Stomach (tissue), 8 donors: ENCODE measurements at regions not wholly inside any gene's neighbourhood (a gene's known extent, or its start where the extent isn't known, plus 50 kb on each side); places are given as distances from the start of the nearest gene placed in this dataset.

Experiments
- DNase-seq, 2 donors: peaks; one replicate each; pipeline versions ENCODE4 v3.0.0 to v3.0.0-alpha.2; 2013 to 2019
- H3K27ac ChIP-seq, 5 donors: fragments of 200-600 bp in 4 of 5; sonication (generic) in 4 of 5; one replicate each; pipeline ENCODE4 v1.5.1; 2013 to 2019; ENCODE audit warnings: mild to moderate bottlenecking in 1 of 5, moderate library complexity in 1 of 5
- H3K27me3 ChIP-seq, 3 donors: fragments of 200-600 bp; sonication (generic); one replicate each; pipeline ENCODE4 v1.5.1; 2017 to 2019; ENCODE audit warnings: mixed run types in 1 of 3
- H3K36me3 ChIP-seq, 4 donors: fragments of 200-600 bp; sonication (generic); 1 replicate in 3 of 4; 2 replicates in 1 of 4; pipeline ENCODE4 v1.5.1; 2016 to 2019
- H3K4me1 ChIP-seq, 4 donors: fragments of 200-600 bp; sonication (generic); one replicate each; pipeline ENCODE4 v1.5.1; 2016 to 2019
- H3K4me3 ChIP-seq, 4 donors: fragments of 200-600 bp; sonication (generic) in 3 of 4; one replicate each; pipeline ENCODE4 v1.5.1; 2016 to 2019; ENCODE audit warnings: mild to moderate bottlenecking in 1 of 4
- H3K9me3 ChIP-seq, 4 donors: fragments of 200-600 bp; sonication (generic); one replicate each; pipeline ENCODE4 v1.5.1; 2016 to 2019
- CTCF ChIP-seq, 7 experiments: fragments of 450-650 bp in 4 of 7; fragments of 200-600 bp in 3 of 7; sonication (generic) in 3 of 7; IDR thresholded peaks; one replicate each; pipeline ENCODE4 v1.5.1; 2016 to 2019; ENCODE audit warnings: antibody characterized with exemption in 7 of 7, control low read depth in 2 of 7, mild to moderate bottlenecking in 1 of 7
- EP300 ChIP-seq: sonication (generic); formaldehyde crosslinking; IDR thresholded peaks from one replicate; pipeline ENCODE4 v1.6.1; 2017; ENCODE audit warnings: antibody characterized with exemption
- POLR2A ChIP-seq, 4 donors: fragments of 450-650 bp; IDR thresholded peaks; one replicate each; pipeline ENCODE4 v1.6.1; 2016; ENCODE audit warnings: antibody characterized with exemption in 4 of 4, control low read depth in 2 of 4, mild to moderate bottlenecking in 1 of 4, moderate library complexity in 1 of 4
- POLR2AphosphoS5 ChIP-seq, 3 donors: sonication (generic); formaldehyde crosslinking; IDR thresholded peaks; one replicate each; pipeline ENCODE4 v1.6.1; 2016; ENCODE audit warnings: antibody characterized with exemption in 3 of 3
- WGBS, 5 donors: extraction: QIAGEN DNeasy Blood & Tissue Kit in 3 of 5; methylation state at CpG; one replicate each; pipeline versions ENCODE4 v1.1.5 to v1.1.7; 2013 to 2018; 5-methylcytosine and 5-hydroxymethylcytosine counted together
- intact Hi-C: fragments of 100-400 bp; cut with DNase I; formaldehyde crosslinking; loops from one replicate; pipeline ENCODE4 v1.15.1; 2023; ENCODE audit warnings: low total_unique reads
- donor health status: healthy with polysubstance abuse.
- donor health status: Bipolar disorder and iron deficiency.
- donor health status: healthy.

GRCh38 chr3:176395240-176395639 is 802.0 kb downstream of the TBL1XR1 start:
- WGBS, 5 donors = 88 to 94% (median 92%) methylated on average over 2 of the region's 2 CpGs
- TF ChIP-seq CTCF (IDR thresholded peaks at IDR 0.05) = no peak
- no peak for TF ChIP-seq POLR2A (IDR thresholded peaks at IDR 0.05)
- no peak for TF ChIP-seq POLR2AphosphoS5 (IDR thresholded peaks at IDR 0.05)
- no peak for TF ChIP-seq EP300
- no peak for DNase-seq

GRCh38 chr3:176378789-176379188 is 818.5 kb downstream of the TBL1XR1 start:
- WGBS, 5 donors = 34 to 48% (median 44%) methylated on average over 2 of the region's 2 CpGs
- intact Hi-C loops = no loop called here

More at GRCh38 chr3:176395240-176395639, 802.0 kb downstream of the TBL1XR1 start:
- Histone ChIP-seq H3K4me3 (no peak overlapping the region), H3K27ac (no peak overlapping the region), H3K9me3 (peaks cover 0 to 18% (median 7%) of the 10 kb centered on the region in 4 donors), H3K36me3 (no peaks in the 10 kb centered on the region), H3K27me3 (no peaks in the 10 kb centered on the region), H3K4me1 (no peaks in the 10 kb centered on the region)
- intact Hi-C loops = no loop called here

GRCh38 chr3:176376531-176376930 is 820.8 kb downstream of the TBL1XR1 start:
- TF ChIP-seq CTCF (IDR thresholded peaks at IDR 0.05) (no peak), POLR2A (IDR thresholded peaks at IDR 0.05) (no peak), POLR2AphosphoS5 (IDR thresholded peaks at IDR 0.05) (no peak)
- Histone ChIP-seq H3K27ac (no peak overlapping the region), H3K4me1 (peaks cover 0 to 4% (median 0%) of the 10 kb centered on the region in 4 donors), H3K9me3 (no peaks in the 10 kb centered on the region), H3K27me3 (no peaks in the 10 kb centered on the region), H3K36me3 (no peaks in the 10 kb centered on the region), H3K4me3 (no peak overlapping the region)
- intact Hi-C loops = no loop called here
- no peak for DNase-seq

More at GRCh38 chr3:176378789-176379188, 818.5 kb downstream of the TBL1XR1 start:
- no peak overlapping the region for H3K4me3 ChIP-seq
- TF ChIP-seq CTCF (IDR thresholded peaks at IDR 0.05) (no peak), POLR2A (IDR thresholded peaks at IDR 0.05) (no peak), EP300 (no peak), POLR2AphosphoS5 (IDR thresholded peaks at IDR 0.05) (no peak)
- no peak for DNase-seq
- H3K27ac ChIP-seq = no peak overlapping the region
- H3K4me1 ChIP-seq = peaks cover 0 to 4% (median 0%) of the 10 kb centered on the region in 4 donors
- no peaks in the 10 kb centered on the region for H3K27me3 ChIP-seq
- H3K9me3 ChIP-seq = no peaks in the 10 kb centered on the region
- H3K36me3 ChIP-seq = no peaks in the 10 kb centered on the region

GRCh38 chr3:176375519-176375918 is 821.8 kb downstream of the TBL1XR1 start:
- peaks cover 0 to 4% (median 0%) of the 10 kb centered on the region in 4 donors for H3K4me1 ChIP-seq
- 81 to 95% (median 89%) methylated on average over 1 of the region's 1 CpG for WGBS, 5 donors
- intact Hi-C loops = no loop called here

More at GRCh38 chr3:176375519-176375918, 821.8 kb downstream of the TBL1XR1 start:
- no peak overlapping the region for H3K4me3 ChIP-seq
- no peak overlapping the region for H3K27ac ChIP-seq
- H3K9me3 ChIP-seq = no peaks in the 10 kb centered on the region
- H3K36me3 ChIP-seq = no peaks in the 10 kb centered on the region
- DNase-seq = no peak
- H3K27me3 ChIP-seq = no peaks in the 10 kb centered on the region
- TF ChIP-seq EP300 (no peak), CTCF (IDR thresholded peaks at IDR 0.05) (no peak), POLR2A (IDR thresholded peaks at IDR 0.05) (no peak), POLR2AphosphoS5 (IDR thresholded peaks at IDR 0.05) (no peak)
